ENCODE measurements at regions not wholly inside any gene's neighbourhood (a gene's known extent, or its start where the extent isn't known, plus 50 kb on each side); places are given as distances from the start of the nearest gene placed in this dataset.

- Histone ChIP-seq H3K27ac (ENCODE audit: low read depth, low read length) (no peak overlapping the region), H3K27me3 (ENCODE audit: insufficient read depth, low read length, poor library complexity) (no peaks in the 10 kb centered on the region), H2BK5ac (ENCODE audit: low read length) (no peak overlapping the region), H2AK5ac (ENCODE audit: low read length) (no peak overlapping the region), H3K56ac (ENCODE audit: low read length) (no peak overlapping the region), H3K9ac (ENCODE audit: low read length) (no peak overlapping the region), H3K79me2 (ENCODE audit: control insufficient read depth, insufficient read depth, low read length) (no peaks in the 10 kb centered on the region), H4K5ac (ENCODE audit: low read length) (no peak overlapping the region), H3K18ac (ENCODE audit: low read length) (no peak overlapping the region), H3K79me1 (ENCODE audit: low read length) (no peaks in the 10 kb centered on the region), H4K8ac (ENCODE audit: low read depth, low read length) (no peak overlapping the region), H3K36me3 (ENCODE audit: control insufficient read depth, insufficient read depth, low read length) (no peaks in the 10 kb centered on the region), H3K4me3 (ENCODE audit: low read length) (no peak overlapping the region), H3K4ac (ENCODE audit: low read depth, low read length) (no peak overlapping the region), H2BK15ac (replicated peaks; ENCODE audit: low read depth) (no peak overlapping the region), H3K4me2 (ENCODE audit: low read length) (no peak overlapping the region), H3K23ac (ENCODE audit: low read length) (no peak overlapping the region), H2BK120ac (ENCODE audit: low read depth, low read length) (no peak overlapping the region), H3K4me1 (ENCODE audit: control insufficient read depth, low read depth, low read length) (peaks cover 1% of the 10 kb centered on the region)
- WGBS (ENCODE audit: extremely low coverage, insufficient coverage, low lambda C conversion rate), result no CpG with 5 or more reads among the region's 8 CpGs
- no peak for DNase-seq
These were observed 557.2 kb downstream of the EPHB1 start for GRCh38 chr3:135352213-135352612.

- no CpG with 5 or more reads among the region's 3 CpGs for WGBS (ENCODE audit: extremely low coverage, insufficient coverage, low lambda C conversion rate)
- no peak for DNase-seq
- H3K18ac ChIP-seq (ENCODE audit: low read length), result no peak overlapping the region
These were observed 567.8 kb downstream of the EPHB1 start for GRCh38 chr3:135362889-135363288.

GRCh38 chr3:135364676-135365075 is 569.6 kb downstream of the EPHB1 start:
- Histone ChIP-seq H3K27me3 (ENCODE audit: insufficient read depth, low read length, poor library complexity) (no peaks in the 10 kb centered on the region), H3K56ac (ENCODE audit: low read length) (no peak overlapping the region), H4K8ac (ENCODE audit: low read depth, low read length) (no peak overlapping the region), H3K18ac (ENCODE audit: low read length) (no peak overlapping the region), H3K4me2 (ENCODE audit: low read length) (no peak overlapping the region), H3K36me3 (ENCODE audit: control insufficient read depth, insufficient read depth, low read length) (no peaks in the 10 kb centered on the region), H3K9ac (ENCODE audit: low read length) (no peak overlapping the region), H3K27ac (ENCODE audit: low read depth, low read length) (no peak overlapping the region), H2BK15ac (replicated peaks; ENCODE audit: low read depth) (no peak overlapping the region), H4K5ac (ENCODE audit: low read length) (no peak overlapping the region), H3K4ac (ENCODE audit: low read depth, low read length) (no peak overlapping the region), H3K4me3 (ENCODE audit: low read length) (no peak overlapping the region), H2BK120ac (ENCODE audit: low read depth, low read length) (no peak overlapping the region), H2AK5ac (ENCODE audit: low read length) (no peak overlapping the region), H3K23ac (ENCODE audit: low read length) (no peak overlapping the region), H3K79me2 (ENCODE audit: control insufficient read depth, insufficient read depth, low read length) (no peaks in the 10 kb centered on the region), H3K4me1 (ENCODE audit: control insufficient read depth, low read depth, low read length) (no peaks in the 10 kb centered on the region), H3K79me1 (ENCODE audit: low read length) (no peaks in the 10 kb centered on the region), H2BK5ac (ENCODE audit: low read length) (no peak overlapping the region)
- DNase-seq, result no peak

More at GRCh38 chr3:135362889-135363288, 567.8 kb downstream of the EPHB1 start:
- Histone ChIP-seq H3K36me3 (ENCODE audit: control insufficient read depth, insufficient read depth, low read length) (no peaks in the 10 kb centered on the region), H3K23ac (ENCODE audit: low read length) (no peak overlapping the region), H2BK120ac (ENCODE audit: low read depth, low read length) (no peak overlapping the region), H3K4me1 (ENCODE audit: control insufficient read depth, low read depth, low read length) (no peaks in the 10 kb centered on the region), H2AK5ac (ENCODE audit: low read length) (no peak overlapping the region), H3K9ac (ENCODE audit: low read length) (no peak overlapping the region), H3K27ac (ENCODE audit: low read depth, low read length) (no peak overlapping the region), H4K8ac (ENCODE audit: low read depth, low read length) (no peak overlapping the region), H3K79me2 (ENCODE audit: control insufficient read depth, insufficient read depth, low read length) (no peaks in the 10 kb centered on the region), H3K4me2 (ENCODE audit: low read length) (no peak overlapping the region), H3K4ac (ENCODE audit: low read depth, low read length) (no peak overlapping the region), H2BK15ac (replicated peaks; ENCODE audit: low read depth) (no peak overlapping the region), H2BK5ac (ENCODE audit: low read length) (no peak overlapping the region), H3K27me3 (ENCODE audit: insufficient read depth, low read length, poor library complexity) (no peaks in the 10 kb centered on the region), H4K5ac (ENCODE audit: low read length) (no peak overlapping the region), H3K79me1 (ENCODE audit: low read length) (no peaks in the 10 kb centered on the region), H3K56ac (ENCODE audit: low read length) (no peak overlapping the region), H3K4me3 (ENCODE audit: low read length) (no peak overlapping the region)

- Histone ChIP-seq H3K4ac (ENCODE audit: low read depth, low read length) (no peak overlapping the region), H3K4me1 (ENCODE audit: control insufficient read depth, low read depth, low read length) (no peaks in the 10 kb centered on the region), H4K8ac (ENCODE audit: low read depth, low read length) (no peak overlapping the region), H3K56ac (ENCODE audit: low read length) (no peak overlapping the region), H3K79me1 (ENCODE audit: low read length) (no peaks in the 10 kb centered on the region), H3K18ac (ENCODE audit: low read length) (no peak overlapping the region), H2BK120ac (ENCODE audit: low read depth, low read length) (no peak overlapping the region), H4K5ac (ENCODE audit: low read length) (no peak overlapping the region), H2AK5ac (ENCODE audit: low read length) (no peak overlapping the region), H3K79me2 (ENCODE audit: control insufficient read depth, insufficient read depth, low read length) (no peaks in the 10 kb centered on the region), H3K23ac (ENCODE audit: low read length) (no peak overlapping the region), H2BK5ac (ENCODE audit: low read length) (no peak overlapping the region), H2BK15ac (replicated peaks; ENCODE audit: low read depth) (no peak overlapping the region), H3K4me3 (ENCODE audit: low read length) (no peak overlapping the region), H3K4me2 (ENCODE audit: low read length) (no peak overlapping the region), H3K9ac (ENCODE audit: low read length) (no peak overlapping the region), H3K27me3 (ENCODE audit: insufficient read depth, low read length, poor library complexity) (no peaks in the 10 kb centered on the region), H3K27ac (ENCODE audit: low read depth, low read length) (no peak overlapping the region), H3K36me3 (ENCODE audit: control insufficient read depth, insufficient read depth, low read length) (no peaks in the 10 kb centered on the region)
- WGBS (ENCODE audit: extremely low coverage, insufficient coverage, low lambda C conversion rate), result no CpG with 5 or more reads among the region's 3 CpGs
- DNase-seq, result no peak
These were observed 571.8 kb downstream of the EPHB1 start for GRCh38 chr3:135366816-135367215.

- no peak overlapping the region for H3K18ac ChIP-seq (ENCODE audit: low read length)
These were observed 573.3 kb downstream of the EPHB1 start for GRCh38 chr3:135368316-135368715.

GRCh38 chr3:135368781-135369180 is 573.7 kb downstream of the EPHB1 start:
- no peaks in the 10 kb centered on the region for H3K4me1 ChIP-seq (ENCODE audit: control insufficient read depth, low read depth, low read length)
- H3K4me2 ChIP-seq (ENCODE audit: low read length), result no peak overlapping the region
- H3K79me1 ChIP-seq (ENCODE audit: low read length), result no peaks in the 10 kb centered on the region
- H2BK120ac ChIP-seq (ENCODE audit: low read depth, low read length), result no peak overlapping the region
- WGBS (ENCODE audit: extremely low coverage, insufficient coverage, low lambda C conversion rate), result no CpG with 5 or more reads among the region's 3 CpGs
- DNase-seq, result no peak
- H4K8ac ChIP-seq (ENCODE audit: low read depth, low read length), result no peak overlapping the region
- no peaks in the 10 kb centered on the region for H3K27me3 ChIP-seq (ENCODE audit: insufficient read depth, low read length, poor library complexity)
- no peak overlapping the region for H3K23ac ChIP-seq (ENCODE audit: low read length)
- H3K56ac ChIP-seq (ENCODE audit: low read length), result no peak overlapping the region
- no peak overlapping the region for H3K4me3 ChIP-seq (ENCODE audit: low read length)
- H2BK15ac ChIP-seq (replicated peaks; ENCODE audit: low read depth), result no peak overlapping the region
- H3K18ac ChIP-seq (ENCODE audit: low read length), result no peak overlapping the region
- no peak overlapping the region for H3K27ac ChIP-seq (ENCODE audit: low read depth, low read length)
- H3K79me2 ChIP-seq (ENCODE audit: control insufficient read depth, insufficient read depth, low read length), result no peaks in the 10 kb centered on the region
- no peak overlapping the region for H3K4ac ChIP-seq (ENCODE audit: low read depth, low read length)
- H3K9ac ChIP-seq (ENCODE audit: low read length), result no peak overlapping the region
- no peak overlapping the region for H4K5ac ChIP-seq (ENCODE audit: low read length)
- no peak overlapping the region for H2AK5ac ChIP-seq (ENCODE audit: low read length)
- no peak overlapping the region for H2BK5ac ChIP-seq (ENCODE audit: low read length)
- no peaks in the 10 kb centered on the region for H3K36me3 ChIP-seq (ENCODE audit: control insufficient read depth, insufficient read depth, low read length)

More at GRCh38 chr3:135368316-135368715, 573.3 kb downstream of the EPHB1 start:
- Histone ChIP-seq H3K79me2 (ENCODE audit: control insufficient read depth, insufficient read depth, low read length) (no peaks in the 10 kb centered on the region), H4K5ac (ENCODE audit: low read length) (no peak overlapping the region), H3K23ac (ENCODE audit: low read length) (no peak overlapping the region), H2BK5ac (ENCODE audit: low read length) (no peak overlapping the region), H3K4me1 (ENCODE audit: control insufficient read depth, low read depth, low read length) (no peaks in the 10 kb centered on the region), H3K4me3 (ENCODE audit: low read length) (no peak overlapping the region), H2AK5ac (ENCODE audit: low read length) (no peak overlapping the region), H2BK120ac (ENCODE audit: low read depth, low read length) (no peak overlapping the region), H3K27ac (ENCODE audit: low read depth, low read length) (no peak overlapping the region), H3K9ac (ENCODE audit: low read length) (no peak overlapping the region), H3K79me1 (ENCODE audit: low read length) (no peaks in the 10 kb centered on the region), H3K4me2 (ENCODE audit: low read length) (no peak overlapping the region), H3K27me3 (ENCODE audit: insufficient read depth, low read length, poor library complexity) (no peaks in the 10 kb centered on the region), H2BK15ac (replicated peaks; ENCODE audit: low read depth) (no peak overlapping the region), H3K56ac (ENCODE audit: low read length) (no peak overlapping the region), H3K4ac (ENCODE audit: low read depth, low read length) (no peak overlapping the region), H3K36me3 (ENCODE audit: control insufficient read depth, insufficient read depth, low read length) (no peaks in the 10 kb centered on the region), H4K8ac (ENCODE audit: low read depth, low read length) (no peak overlapping the region)
- no peak for DNase-seq
- no CpG with 5 or more reads among the region's 3 CpGs for WGBS (ENCODE audit: extremely low coverage, insufficient coverage, low lambda C conversion rate)

Data from mesendoderm (in vitro differentiated cells).